ENCODE measurements at regions not wholly inside any gene's neighbourhood (a gene's known extent, or its start where the extent isn't known, plus 50 kb on each side); places are given as distances from the start of the nearest gene placed in this dataset.

DNA sequence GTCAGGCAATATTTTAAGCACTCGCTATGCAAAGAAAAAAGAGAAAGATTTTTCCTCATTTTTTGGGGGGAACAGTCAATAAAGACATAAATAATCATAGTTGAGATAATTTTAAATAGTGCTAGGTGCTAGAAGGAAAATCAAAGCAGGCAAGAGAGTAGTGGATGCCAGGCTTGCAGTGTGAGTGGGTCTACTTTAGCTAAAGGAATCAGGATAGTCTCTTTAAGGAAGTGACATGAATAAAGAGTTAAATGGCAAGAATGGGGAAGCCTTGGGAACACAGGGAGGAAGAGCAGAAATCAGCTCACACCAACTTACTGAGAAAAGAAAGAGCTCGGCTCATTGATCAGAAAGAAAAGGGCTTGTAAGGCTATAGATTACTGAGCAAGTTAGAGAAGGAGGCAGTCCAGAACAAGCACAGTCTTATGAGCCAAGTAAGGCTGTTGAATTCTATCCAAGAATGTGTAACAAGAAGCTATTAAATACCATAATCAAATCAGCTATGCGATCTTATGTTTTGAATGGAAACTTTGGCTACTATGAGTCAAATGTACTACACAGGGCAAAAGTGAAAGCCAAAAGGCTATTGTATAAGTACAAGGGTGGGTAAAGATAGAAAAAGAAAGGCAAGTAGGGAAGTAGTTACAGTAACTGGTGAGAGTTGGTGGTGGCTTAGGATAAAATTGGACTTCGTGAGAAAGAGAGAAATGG lies 833.8 kb upstream of the PIK3C3 start:
- DNase-seq (ENCODE audit: extremely low spot score), result no peak
- CTCF ChIA-PET, result no interaction called here
- POLR2A ChIA-PET, result no interaction called here
- TF ChIP-seq FOXK2 (IDR thresholded peaks at IDR 0.05) (no peak), ARNT (IDR thresholded peaks at IDR 0.05) (no peak), LEF1 (IDR thresholded peaks at IDR 0.05; ENCODE audit: borderline replicate concordance) (no peak), FOXA1 (IDR thresholded peaks at IDR 0.05) (no peak), FOXM1 (IDR thresholded peaks at IDR 0.05; ENCODE audit: borderline replicate concordance) (no peak), SUZ12 (IDR thresholded peaks at IDR 0.05) (no peak), NFRKB (IDR thresholded peaks at IDR 0.05) (no peak), TARDBP (IDR thresholded peaks at IDR 0.05) (no peak), ELF4 (IDR thresholded peaks at IDR 0.05) (no peak), CTBP1 (IDR thresholded peaks at IDR 0.05; ENCODE audit: borderline replicate concordance) (no peak), HDGF (IDR thresholded peaks at IDR 0.05; ENCODE audit: borderline replicate concordance) (no peak), L3MBTL2 (conservative IDR thresholded peaks at IDR 0.05) (no peak), BHLHE40 (IDR thresholded peaks at IDR 0.05; ENCODE audit: borderline replicate concordance) (no peak), ZNF384 (IDR thresholded peaks at IDR 0.05) (no peak), SP1 (IDR thresholded peaks at IDR 0.05) (no peak)
- TF ChIP-seq, protein P1, sequence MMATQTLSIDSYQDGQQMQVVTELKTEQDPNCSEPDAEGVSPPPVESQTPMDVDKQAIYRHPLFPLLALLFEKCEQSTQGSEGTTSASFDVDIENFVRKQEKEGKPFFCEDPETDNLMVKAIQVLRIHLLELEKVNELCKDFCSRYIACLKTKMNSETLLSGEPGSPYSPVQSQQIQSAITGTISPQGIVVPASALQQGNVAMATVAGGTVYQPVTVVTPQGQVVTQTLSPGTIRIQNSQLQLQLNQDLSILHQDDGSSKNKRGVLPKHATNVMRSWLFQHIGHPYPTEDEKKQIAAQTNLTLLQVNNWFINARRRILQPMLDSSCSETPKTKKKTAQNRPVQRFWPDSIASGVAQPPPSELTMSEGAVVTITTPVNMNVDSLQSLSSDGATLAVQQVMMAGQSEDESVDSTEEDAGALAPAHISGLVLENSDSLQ (IDR thresholded peaks at IDR 0.05), result no peak

- ChIA-PET POLR2A (no interaction called here), CTCF (no interaction called here)
- DNase-seq (ENCODE audit: extremely low spot score), result no peak
- TF ChIP-seq NFRKB (IDR thresholded peaks at IDR 0.05) (no peak), FOXA1 (IDR thresholded peaks at IDR 0.05) (no peak), BHLHE40 (IDR thresholded peaks at IDR 0.05; ENCODE audit: borderline replicate concordance) (no peak), HDGF (IDR thresholded peaks at IDR 0.05; ENCODE audit: borderline replicate concordance) (no peak), TARDBP (IDR thresholded peaks at IDR 0.05) (no peak), ZNF384 (IDR thresholded peaks at IDR 0.05) (no peak), SP1 (IDR thresholded peaks at IDR 0.05) (no peak), L3MBTL2 (conservative IDR thresholded peaks at IDR 0.05) (no peak)
Observed at GRCh38 chr18:41119031-41119430, 836.0 kb upstream of the PIK3C3 start.

GRCh38 chr18:41113885-41114482 lies 841.0 kb upstream of the PIK3C3 start:
- no peak for TF ChIP-seq LEF1 (IDR thresholded peaks at IDR 0.05; ENCODE audit: borderline replicate concordance)
- no peak for TF ChIP-seq BHLHE40 (IDR thresholded peaks at IDR 0.05; ENCODE audit: borderline replicate concordance)
- TF ChIP-seq FOXK2 (IDR thresholded peaks at IDR 0.05), result no peak
- TF ChIP-seq L3MBTL2 (conservative IDR thresholded peaks at IDR 0.05), result no peak
- TF ChIP-seq ZNF384 (IDR thresholded peaks at IDR 0.05), result no peak
- ChIA-PET CTCF (no interaction called here), POLR2A (interaction anchor here (0.6 kb wide), 1 partner anchor 42 kb away, joined by 3 read pairs; no protein-coding TSS in a partner anchor)
- no peak for DNase-seq (ENCODE audit: extremely low spot score)

- POLR2A ChIA-PET, result no interaction called here
- TF ChIP-seq ZNF384 (IDR thresholded peaks at IDR 0.05) (no peak), FOXA1 (IDR thresholded peaks at IDR 0.05) (no peak), ARNT (IDR thresholded peaks at IDR 0.05) (no peak)
- CTCF ChIA-PET, result interaction anchor here (0.6 kb wide), 1 partner anchor 801 kb away, joined by 3 read pairs; no protein-coding TSS in a partner anchor
- no peak for DNase-seq (ENCODE audit: extremely low spot score)
Observed at GRCh38 chr18:41099451-41099850, 855.6 kb upstream of the PIK3C3 start.

DNA sequence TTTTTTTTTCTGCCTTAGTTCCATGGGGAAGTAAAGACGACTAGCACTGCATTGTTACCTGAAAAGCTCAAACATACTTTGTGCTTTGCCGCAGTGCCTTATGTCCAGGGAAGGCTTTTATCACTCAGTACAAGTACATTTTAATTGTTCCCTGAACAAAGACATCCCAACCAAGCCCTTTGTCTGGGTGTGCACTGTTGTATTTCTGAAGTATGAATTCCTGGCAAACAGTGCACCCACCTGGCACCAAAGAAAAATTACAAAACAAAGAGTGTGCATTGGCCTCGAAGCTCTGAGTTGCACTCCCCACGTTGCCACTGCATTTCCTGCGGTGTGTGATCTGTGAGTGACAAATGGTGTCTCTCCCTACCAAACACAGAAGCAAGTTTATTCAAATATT lies 858.5 kb upstream of the PIK3C3 start:
- no peak for DNase-seq (ENCODE audit: extremely low spot score)
- POLR2A ChIA-PET, result no interaction called here
- CTCF ChIA-PET, result interaction anchor here (0.5 kb wide), 1 partner anchor 208 kb away, joined by 3 read pairs; no protein-coding TSS in a partner anchor
- TF ChIP-seq LEF1 (IDR thresholded peaks at IDR 0.05; ENCODE audit: borderline replicate concordance) (no peak), CTBP1 (IDR thresholded peaks at IDR 0.05; ENCODE audit: borderline replicate concordance) (no peak), FOXM1 (IDR thresholded peaks at IDR 0.05; ENCODE audit: borderline replicate concordance) (no peak), FOXK2 (IDR thresholded peaks at IDR 0.05) (no peak), SP1 (IDR thresholded peaks at IDR 0.05) (no peak), HDGF (IDR thresholded peaks at IDR 0.05; ENCODE audit: borderline replicate concordance) (no peak), NFRKB (IDR thresholded peaks at IDR 0.05) (no peak), ELF4 (IDR thresholded peaks at IDR 0.05) (no peak), BHLHE40 (IDR thresholded peaks at IDR 0.05; ENCODE audit: borderline replicate concordance) (no peak), L3MBTL2 (conservative IDR thresholded peaks at IDR 0.05) (no peak), SUZ12 (IDR thresholded peaks at IDR 0.05) (no peak), ARNT (IDR thresholded peaks at IDR 0.05) (no peak), TARDBP (IDR thresholded peaks at IDR 0.05) (no peak), FOXA1 (IDR thresholded peaks at IDR 0.05) (no peak), ZNF384 (IDR thresholded peaks at IDR 0.05) (no peak)
- TF ChIP-seq, protein P1 (IDR thresholded peaks at IDR 0.05), result no peak

DNA sequence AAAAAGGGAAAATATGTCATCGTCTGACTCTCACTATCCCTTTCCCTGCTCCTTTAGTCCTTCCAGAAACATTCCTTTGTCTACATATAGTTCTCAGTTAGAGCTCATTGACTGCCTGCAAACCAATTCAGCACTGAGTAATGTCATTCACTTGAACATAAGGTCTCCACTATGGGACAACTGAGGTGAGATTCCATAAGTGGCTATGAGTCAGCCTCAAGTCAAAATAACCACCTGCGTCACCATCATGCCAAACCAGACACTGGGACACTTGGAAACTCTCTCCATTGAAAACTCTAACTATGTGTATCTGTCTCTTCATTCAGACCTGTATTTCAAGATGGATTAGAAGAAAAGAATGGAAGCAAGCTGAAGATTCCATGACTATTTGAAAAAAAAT lies 878.0 kb upstream of the PIK3C3 start:
- TF ChIP-seq SP1 (IDR thresholded peaks at IDR 0.05) (no peak), SUZ12 (IDR thresholded peaks at IDR 0.05) (no peak), LEF1 (IDR thresholded peaks at IDR 0.05; ENCODE audit: borderline replicate concordance) (no peak), TARDBP (IDR thresholded peaks at IDR 0.05) (no peak), ARNT (IDR thresholded peaks at IDR 0.05) (no peak), FOXK2 (IDR thresholded peaks at IDR 0.05) (no peak), L3MBTL2 (conservative IDR thresholded peaks at IDR 0.05) (no peak), FOXM1 (IDR thresholded peaks at IDR 0.05; ENCODE audit: borderline replicate concordance) (no peak), CTBP1 (IDR thresholded peaks at IDR 0.05; ENCODE audit: borderline replicate concordance) (no peak), ELF4 (IDR thresholded peaks at IDR 0.05) (no peak), NFRKB (IDR thresholded peaks at IDR 0.05) (no peak), BHLHE40 (IDR thresholded peaks at IDR 0.05; ENCODE audit: borderline replicate concordance) (no peak), HDGF (IDR thresholded peaks at IDR 0.05; ENCODE audit: borderline replicate concordance) (no peak), ZNF384 (IDR thresholded peaks at IDR 0.05) (no peak), FOXA1 (IDR thresholded peaks at IDR 0.05) (no peak)
- TF ChIP-seq, protein P1 (IDR thresholded peaks at IDR 0.05), result no peak
- no peak for DNase-seq (ENCODE audit: extremely low spot score)
- ChIA-PET CTCF (no interaction called here), POLR2A (no interaction called here)

All from HEK293T (cell line).